ENCODE measurements at regions not wholly inside any gene's neighbourhood (a gene's known extent, or its start where the extent isn't known, plus 50 kb on each side); places are given as distances from the start of the nearest gene placed in this dataset.

DNA sequence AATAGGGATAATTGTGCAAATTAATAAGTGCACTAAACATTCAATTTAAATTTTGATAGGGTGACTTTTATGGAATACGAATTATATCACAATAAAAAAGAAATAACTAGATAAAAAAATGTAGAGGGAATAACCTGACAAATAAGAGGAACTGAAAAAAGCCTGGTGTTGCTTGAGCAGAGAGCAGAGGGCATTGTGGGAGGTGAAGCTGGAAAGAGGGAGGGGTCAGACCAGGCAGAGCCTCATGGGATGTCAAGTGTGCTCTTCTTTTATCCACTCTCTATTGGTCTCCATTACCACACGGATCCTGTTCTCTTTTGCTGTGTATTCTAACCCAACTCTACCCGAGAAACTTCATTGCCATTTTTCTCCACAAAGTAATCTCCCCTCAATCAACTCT is 264.0 kb upstream of the CRBN start:
- no peak for TF ChIP-seq FOXM1 (IDR thresholded peaks at IDR 0.05; ENCODE audit: borderline replicate concordance)
- no peak for TF ChIP-seq SP1 (IDR thresholded peaks at IDR 0.05)
- TF ChIP-seq ELF4 (IDR thresholded peaks at IDR 0.05) = no peak
- no peak for TF ChIP-seq ARNT (IDR thresholded peaks at IDR 0.05)
- TF ChIP-seq ZNF384 (IDR thresholded peaks at IDR 0.05) = no peak
- TF ChIP-seq, protein P1, sequence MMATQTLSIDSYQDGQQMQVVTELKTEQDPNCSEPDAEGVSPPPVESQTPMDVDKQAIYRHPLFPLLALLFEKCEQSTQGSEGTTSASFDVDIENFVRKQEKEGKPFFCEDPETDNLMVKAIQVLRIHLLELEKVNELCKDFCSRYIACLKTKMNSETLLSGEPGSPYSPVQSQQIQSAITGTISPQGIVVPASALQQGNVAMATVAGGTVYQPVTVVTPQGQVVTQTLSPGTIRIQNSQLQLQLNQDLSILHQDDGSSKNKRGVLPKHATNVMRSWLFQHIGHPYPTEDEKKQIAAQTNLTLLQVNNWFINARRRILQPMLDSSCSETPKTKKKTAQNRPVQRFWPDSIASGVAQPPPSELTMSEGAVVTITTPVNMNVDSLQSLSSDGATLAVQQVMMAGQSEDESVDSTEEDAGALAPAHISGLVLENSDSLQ (IDR thresholded peaks at IDR 0.05) = no peak
- no peak for TF ChIP-seq NFRKB (IDR thresholded peaks at IDR 0.05)
- TF ChIP-seq L3MBTL2 (conservative IDR thresholded peaks at IDR 0.05) = no peak
- TF ChIP-seq TARDBP (IDR thresholded peaks at IDR 0.05) = no peak
- TF ChIP-seq SUZ12 (IDR thresholded peaks at IDR 0.05) = no peak
